HepG2 (cell line): ENCODE measurements at regions not wholly inside any gene's neighbourhood (a gene's known extent, or its start where the extent isn't known, plus 50 kb on each side); places are given as distances from the start of the nearest gene placed in this dataset.

ENCODE experiments used
- ATAC-seq: fragments of 200-7000 bp; cut with Tn5 transposase; 3 replicates; pipeline ENCODE4 v1.9.1; 2020; ENCODE audit warnings: mild to moderate bottlenecking, moderate library complexity
- BruUV-seq: library from RNA; stranded (reverse); fragments of 400-500 nt; replicated peaks from 2 replicates; lab custom pipeline; 2021; lab: Mats Ljungman, UMichigan
- CTCF ChIA-PET: fragments of 300-600 bp; formaldehyde crosslinking; extraction: SDS; loops from one replicate; lab custom pipeline; 2021; ENCODE audit warnings: low total read pairs, inconsistent platforms, low intra/inter-chr PET ratio; lab: Yijun Ruan, JAX
- POLR2A ChIA-PET: fragments of 350-600 bp; sonication (Branson Sonifier 250); formaldehyde crosslinking; loops from one replicate; lab custom pipeline; 2020; ENCODE audit warnings: antibody characterized with exemption, inconsistent platforms; lab: Yijun Ruan, JAX
- DNase-seq: peaks from one replicate; pipeline ENCODE4 v3.0.0-alpha.2; 2015; ENCODE audit warnings: low spot score
- FAIRE-seq: peaks from 3 replicates; lab custom pipeline; 2011; peaks lifted over from hg19 to GRCh38; lab: Jason Lieb, UNC
- H2AFZ ChIP-seq: one replicate; pipeline ENCODE4 v1.6.1; 2011; ENCODE audit warnings: low read length, inconsistent platforms
- H3K27ac ChIP-seq: fragments of 300-600 bp; 3 replicates; pipeline ENCODE4 v1.8.0; 2011; ENCODE audit warnings: mixed run types, mild to moderate bottlenecking, mixed read lengths, low read length, inconsistent platforms; ENCODE audit not compliant: insufficient read depth; ENCODE audit errors: extremely low read length
- H3K27me3 ChIP-seq, 2 experiments: fragments of 200-600 bp in 1 of 2; 2 replicates in 1 of 2; 3 replicates in 1 of 2; pipeline versions ENCODE4 v1.6.0 to v1.8.0; 2011; ENCODE audit warnings: low read length in 2 of 2, mild to moderate bottlenecking in 2 of 2, moderate library complexity in 2 of 2, inconsistent platforms in 1 of 2; ENCODE audit not compliant: insufficient read depth in 2 of 2, control insufficient read depth in 1 of 2
- H3K36me3 ChIP-seq, 2 experiments: fragments of 200-600 bp in 1 of 2; replicated peaks in 1 of 2; 2 replicates in 1 of 2; 3 replicates in 1 of 2; pipeline versions ENCODE4 v1.5.1 to v1.8.0; 2011; ENCODE audit warnings: low read length in 2 of 2, inconsistent platforms in 1 of 2; ENCODE audit not compliant: insufficient read depth in 2 of 2, control insufficient read depth in 1 of 2
- H3K4me1 ChIP-seq: 2 replicates; pipeline ENCODE4 v1.5.1; 2012; ENCODE audit warnings: low read length, inconsistent platforms; ENCODE audit not compliant: insufficient read depth
- H3K4me2 ChIP-seq: 2 replicates; pipeline ENCODE4 v1.6.0; 2011; ENCODE audit warnings: low read depth, low read length, inconsistent platforms
- H3K4me3 ChIP-seq, 3 experiments: fragments of 200-600 bp in 1 of 3; sonication (generic), shearing (Covaris generic) in 1 of 3; replicated peaks in 1 of 3; 2 replicates each; pipeline ENCODE4 v1.5.1; 2011 to 2016; ENCODE audit warnings: low read length in 3 of 3, inconsistent platforms in 2 of 3, low read depth in 2 of 3, mild to moderate bottlenecking in 2 of 3, control low read depth in 1 of 3, mixed read lengths in 1 of 3; ENCODE audit not compliant: insufficient read depth in 1 of 3
- H3K79me2 ChIP-seq: one replicate; pipeline ENCODE4 v1.6.1; 2011; ENCODE audit warnings: low read length, inconsistent platforms; ENCODE audit not compliant: insufficient read depth
- H3K9ac ChIP-seq: 2 replicates; pipeline ENCODE4 v1.6.0; 2011; ENCODE audit warnings: mild to moderate bottlenecking, low read depth, low read length, inconsistent platforms; ENCODE audit not compliant: insufficient read depth
- H3K9me3 ChIP-seq: 2 replicates; pipeline ENCODE4 v1.5.1; 2012; ENCODE audit warnings: mild to moderate bottlenecking, low read length
- H4K20me1 ChIP-seq: 2 replicates; pipeline ENCODE4 v1.6.0; 2011; ENCODE audit warnings: inconsistent platforms, mild to moderate bottlenecking, low read length, moderate library complexity; ENCODE audit not compliant: insufficient read depth
- ARNT ChIP-seq: fragments of 450-650 bp; IDR thresholded peaks from 2 replicates; pipeline ENCODE4 v1.6.1; 2017
- HMGXB3 ChIP-seq: sonication (generic); formaldehyde crosslinking; IDR thresholded peaks from 2 replicates; pipeline ENCODE4 v1.4.0; 2020; ENCODE audit warnings: missing genetic modification reagents, borderline replicate concordance
- HOXA7 ChIP-seq: sonication (generic); formaldehyde crosslinking; IDR thresholded peaks from 2 replicates; pipeline ENCODE4 v1.8.1; 2022; ENCODE audit warnings: mild to moderate bottlenecking, missing genetic modification reagents, moderate library complexity
- KAT8 ChIP-seq: IDR thresholded peaks from 2 replicates; pipeline ENCODE4 v1.6.1; 2016; ENCODE audit warnings: missing genetic modification reagents, missing compliant biosample characterization
- KLF11 ChIP-seq: IDR thresholded peaks from 2 replicates; pipeline ENCODE4 v1.6.1; 2016; ENCODE audit warnings: missing compliant biosample characterization
- MTA3 ChIP-seq: sonication (generic); formaldehyde crosslinking; IDR thresholded peaks from 2 replicates; pipeline ENCODE4 v1.4.0; 2020; ENCODE audit warnings: missing genetic modification reagents
- MTF2 ChIP-seq: sonication (generic); formaldehyde crosslinking; IDR thresholded peaks from 2 replicates; pipeline ENCODE4 v1.5.0; 2020; ENCODE audit warnings: missing genetic modification reagents, borderline replicate concordance
- PTBP1 ChIP-seq: fragments of 200-400 bp; formaldehyde crosslinking; IDR thresholded peaks from 2 replicates; pipeline ENCODE4 v1.6.1; 2018; ENCODE audit warnings: low read length, low read depth; ENCODE audit not compliant: poor library complexity, severe bottlenecking
- SMC3 ChIP-seq: IDR thresholded peaks from 2 replicates; pipeline ENCODE4 v1.6.1; 2011; ENCODE audit warnings: low read length, improper control_type of control experiment
- SP1 ChIP-seq, 2 experiments: fragments of 450-650 bp in 1 of 2; sonication (generic) in 1 of 2; formaldehyde crosslinking in 1 of 2; IDR thresholded peaks; 2 replicates each; pipeline versions ENCODE4 v1.4.0 to v1.6.1; 2016 to 2020; ENCODE audit warnings: missing genetic modification reagents in 1 of 2
- ZBTB37 ChIP-seq: sonication (generic); formaldehyde crosslinking; IDR thresholded peaks from 2 replicates; pipeline ENCODE4 v1.4.0; 2020; ENCODE audit warnings: mild to moderate bottlenecking, missing genetic modification reagents
- ZMYM3 ChIP-seq: sonication (generic); formaldehyde crosslinking; IDR thresholded peaks from 2 replicates; pipeline ENCODE4 v1.5.1; 2020; ENCODE audit warnings: mild to moderate bottlenecking, missing genetic modification reagents
- ZNF574 ChIP-seq: sonication (generic); formaldehyde crosslinking; IDR thresholded peaks from 2 replicates; pipeline ENCODE4 v1.4.0; 2020; ENCODE audit warnings: missing genetic modification reagents
- ZNF773 ChIP-seq: sonication (generic); formaldehyde crosslinking; IDR thresholded peaks from 2 replicates; pipeline ENCODE4 v1.4.0; 2020; ENCODE audit warnings: missing genetic modification reagents, borderline replicate concordance
- WGBS: methylation state at CpG from one replicate; pipeline ENCODE4 v1.1.6; 2017; ENCODE audit warnings: low lambda C conversion rate; 5-methylcytosine and 5-hydroxymethylcytosine counted together
- in situ Hi-C: cut with HindIII; loops from 2 replicates; pipeline ENCODE4 v1.10.0; 2017; ENCODE audit warnings: low pct_unique_long_range_greater_than_20kb; ENCODE audit not compliant: extremely low pct_ligation_motif_present
- intact Hi-C: fragments of 100-400 bp; cut with micrococcal nuclease; formaldehyde crosslinking; loops from one replicate; pipeline ENCODE4 v1.10.0; 2022; ENCODE audit not compliant: unreplicated experiment

- TF ChIP-seq ZNF773 (CRISPR knock-in tag) (no peak), ZBTB37 (CRISPR knock-in tag) (peak; percentile 22; the same call in 1 of the 2 replicates), SMC3 (no peak)
Measured at GRCh38 chr17:72362376-72363088, 241.7 kb downstream of the SOX9 start (continued).

- Histone ChIP-seq H3K27me3 (no peaks in the 10 kb centered on the region), H3K9ac (no peak overlapping the region), H3K27ac (no peak overlapping the region), H3K79me2 (no peaks in the 10 kb centered on the region), H3K4me2 (no peak overlapping the region), H3K4me3 (no peak overlapping the region), H3K9me3 (no peaks in the 10 kb centered on the region), H3K36me3 (no peaks in the 10 kb centered on the region), H4K20me1 (no peaks in the 10 kb centered on the region), H3K4me1 (peaks cover 36% of the 10 kb centered on the region), H2AFZ (no peak overlapping the region)
- POLR2A ChIA-PET, result interaction anchor here (0.5 to 1.0 kb wide), 3 partner anchors 24 to 43 kb away, joined by 3 to 8 read pairs (median 3); no protein-coding TSS in a partner anchor
- no TSS peak for BruUV-seq
- in situ Hi-C loops (no loop called here), intact Hi-C loops (no loop called here)
- ATAC-seq, result no peak
- no peak for FAIRE-seq
- DNase-seq, result no peak
- CTCF ChIA-PET, result no interaction called here
- 86% methylated on average over 6 of the region's 6 CpGs for WGBS
- peak; percentile 7; the same call in 1 of the 2 replicates for TF ChIP-seq ZNF574 (CRISPR knock-in tag)
- TF ChIP-seq ZMYM3 (CRISPR knock-in tag), result no peak
- TF ChIP-seq ARNT, result no peak
- TF ChIP-seq KLF11, result peak; percentile 16; the same call in 1 of the 2 replicates
- TF ChIP-seq MTF2 (CRISPR knock-in tag), result no peak
- no peak for TF ChIP-seq MTA3 (CRISPR knock-in tag)
- no peak for TF ChIP-seq PTBP1
- TF ChIP-seq HMGXB3 (CRISPR knock-in tag), result 0 out of 2 replicates have a peak, but pooled peaks have one; percentile 4
- no peak for TF ChIP-seq SP1 (IDR thresholded peaks at IDR 0.05)
- no peak for TF ChIP-seq SP1 (CRISPR knock-in tag; IDR thresholded peaks at IDR 0.05)
- TF ChIP-seq KAT8, result 0 out of 2 replicates have a peak, but pooled peaks have one; percentile 30
- no peak for TF ChIP-seq HOXA7 (CRISPR knock-in tag)
Measured at GRCh38 chr17:72363089-72363610, 242.3 kb downstream of the SOX9 start.
